ENCODE measurements at regions not wholly inside any gene's neighbourhood (a gene's known extent, or its start where the extent isn't known, plus 50 kb on each side); places are given as distances from the start of the nearest gene placed in this dataset.

DNA sequence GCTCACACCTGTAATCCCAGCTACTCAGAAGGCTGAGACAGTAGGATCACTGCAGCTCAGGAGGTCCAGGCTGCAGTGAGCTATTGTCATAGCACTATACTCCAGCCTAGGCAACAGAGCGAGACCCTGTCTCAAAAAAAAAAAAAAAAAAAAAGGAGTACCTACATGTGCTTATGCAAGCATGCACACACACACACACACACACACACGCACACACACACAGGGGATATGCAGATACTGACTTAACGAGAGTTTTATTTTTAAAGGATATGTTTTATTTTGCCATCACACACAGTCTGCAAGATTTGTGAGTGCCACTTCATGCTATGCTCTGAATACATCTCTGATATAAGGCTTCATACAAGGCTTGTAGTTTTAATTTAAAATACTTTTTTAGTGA, 479.3 kb downstream of the NEBL start:
- TF ChIP-seq, protein P1, sequence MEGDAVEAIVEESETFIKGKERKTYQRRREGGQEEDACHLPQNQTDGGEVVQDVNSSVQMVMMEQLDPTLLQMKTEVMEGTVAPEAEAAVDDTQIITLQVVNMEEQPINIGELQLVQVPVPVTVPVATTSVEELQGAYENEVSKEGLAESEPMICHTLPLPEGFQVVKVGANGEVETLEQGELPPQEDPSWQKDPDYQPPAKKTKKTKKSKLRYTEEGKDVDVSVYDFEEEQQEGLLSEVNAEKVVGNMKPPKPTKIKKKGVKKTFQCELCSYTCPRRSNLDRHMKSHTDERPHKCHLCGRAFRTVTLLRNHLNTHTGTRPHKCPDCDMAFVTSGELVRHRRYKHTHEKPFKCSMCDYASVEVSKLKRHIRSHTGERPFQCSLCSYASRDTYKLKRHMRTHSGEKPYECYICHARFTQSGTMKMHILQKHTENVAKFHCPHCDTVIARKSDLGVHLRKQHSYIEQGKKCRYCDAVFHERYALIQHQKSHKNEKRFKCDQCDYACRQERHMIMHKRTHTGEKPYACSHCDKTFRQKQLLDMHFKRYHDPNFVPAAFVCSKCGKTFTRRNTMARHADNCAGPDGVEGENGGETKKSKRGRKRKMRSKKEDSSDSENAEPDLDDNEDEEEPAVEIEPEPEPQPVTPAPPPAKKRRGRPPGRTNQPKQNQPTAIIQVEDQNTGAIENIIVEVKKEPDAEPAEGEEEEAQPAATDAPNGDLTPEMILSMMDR (conservative IDR thresholded peaks at IDR 0.05; ENCODE audit: low read length) = no peak
- no peak for TF ChIP-seq EZH2phosphoT487 (IDR thresholded peaks at IDR 0.05; ENCODE audit: borderline replicate concordance, low read depth, low read length)
